IPS DF 6.9 (cell line): ENCODE measurements at regions not wholly inside any gene's neighbourhood (a gene's known extent, or its start where the extent isn't known, plus 50 kb on each side); places are given as distances from the start of the nearest gene placed in this dataset.
A peak's percentile ranks its signal among the peaks of the same experiment; 100 is the strongest.

Source experiments
- DNase-seq: peaks from one replicate; pipeline ENCODE4 v3.0.0-alpha.2; 2013; ENCODE audit warnings: low read depth, low spot score
- H3K27ac ChIP-seq: one replicate; pipeline ENCODE4 v1.5.1; 2013; ENCODE audit warnings: low read length, control low read depth
- H3K27me3 ChIP-seq: 2 replicates; pipeline ENCODE4 v1.6.1; 2013; ENCODE audit warnings: mild to moderate bottlenecking, low read length; ENCODE audit not compliant: control insufficient read depth, insufficient read depth
- H3K36me3 ChIP-seq: 2 replicates; pipeline ENCODE4 v1.6.1; 2013; ENCODE audit warnings: low read length; ENCODE audit not compliant: control insufficient read depth, insufficient read depth
- H3K4me1 ChIP-seq: 2 replicates; pipeline ENCODE4 v1.6.1; 2013; ENCODE audit warnings: low read length; ENCODE audit not compliant: control insufficient read depth, insufficient read depth
- H3K4me3 ChIP-seq: 2 replicates; pipeline ENCODE4 v1.5.1; 2013; ENCODE audit warnings: mild to moderate bottlenecking, low read length
- H3K9me3 ChIP-seq: 2 replicates; pipeline ENCODE4 v1.6.1; 2013; ENCODE audit warnings: low read length, inconsistent platforms; ENCODE audit not compliant: control insufficient read depth, insufficient read depth
- WGBS: extraction: QIAGEN DNeasy Blood & Tissue Kit; methylation state at CpG from one replicate; pipeline ENCODE4 v1.1.7; 2013; ENCODE audit warnings: mixed read lengths, missing lambda C conversion rate; ENCODE audit not compliant: insufficient read length, insufficient coverage; 5-methylcytosine and 5-hydroxymethylcytosine counted together

DNA sequence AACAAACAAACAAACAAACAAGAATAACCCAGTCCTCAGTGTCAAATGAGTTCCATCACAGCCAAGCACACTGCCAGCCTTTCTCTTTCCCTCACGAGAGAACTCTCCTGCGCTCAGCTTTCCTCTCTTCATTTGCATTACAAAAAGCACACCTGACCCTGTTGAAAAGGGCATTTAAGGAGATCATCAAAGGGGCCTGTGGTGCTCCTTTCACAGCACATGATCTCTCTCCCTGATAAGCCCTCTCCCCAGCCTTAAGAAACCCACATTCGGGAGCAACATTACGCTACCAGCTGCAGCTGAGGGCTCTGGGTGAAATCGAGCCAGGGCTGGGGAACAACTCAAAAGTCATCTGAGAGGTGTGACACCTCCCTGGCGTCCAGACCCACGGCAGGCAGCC, 165.6 kb upstream of the TMCC3 start:
- H3K4me3 ChIP-seq: no peak overlapping the region
- H3K36me3 ChIP-seq: no peaks in the 10 kb centered on the region
- H3K27ac ChIP-seq: no peak overlapping the region
- no peaks in the 10 kb centered on the region for H3K9me3 ChIP-seq
- 0 out of 2 replicates have a peak, but pooled peaks cover 1% of the 10 kb centered on the region for H3K4me1 ChIP-seq
- no CpG with 5 or more reads among the region's 7 CpGs for WGBS
- DNase-seq: peak; percentile 82
- no peaks in the 10 kb centered on the region for H3K27me3 ChIP-seq

DNA sequence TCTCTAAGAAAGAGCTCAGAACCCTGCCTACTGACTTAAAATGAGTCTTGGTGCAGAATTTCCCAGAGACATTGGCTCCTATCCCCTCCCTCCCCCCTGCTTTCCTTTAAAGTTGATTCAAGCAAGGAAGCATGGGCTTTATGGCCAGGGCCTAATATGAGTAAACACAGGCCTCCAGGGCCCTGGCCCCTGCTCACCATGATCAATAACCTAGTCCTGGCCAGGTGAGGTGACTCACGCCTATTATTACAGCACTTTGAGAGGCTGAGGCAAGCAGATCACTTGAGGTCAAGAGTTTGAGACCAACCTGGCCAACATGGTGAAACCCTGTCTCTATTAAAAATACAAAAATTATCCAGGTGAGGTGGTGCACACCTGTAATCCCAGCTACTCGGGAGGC, 165.1 kb upstream of the TMCC3 start:
- Histone ChIP-seq H3K4me3 (no peak overlapping the region), H3K4me1 (0 out of 2 replicates have a peak, but pooled peaks cover 1% of the 10 kb centered on the region), H3K9me3 (no peaks in the 10 kb centered on the region), H3K27me3 (no peaks in the 10 kb centered on the region), H3K36me3 (no peaks in the 10 kb centered on the region), H3K27ac (no peak overlapping the region)
- WGBS: no CpG with 5 or more reads among the region's 2 CpGs
- no peak for DNase-seq

DNA sequence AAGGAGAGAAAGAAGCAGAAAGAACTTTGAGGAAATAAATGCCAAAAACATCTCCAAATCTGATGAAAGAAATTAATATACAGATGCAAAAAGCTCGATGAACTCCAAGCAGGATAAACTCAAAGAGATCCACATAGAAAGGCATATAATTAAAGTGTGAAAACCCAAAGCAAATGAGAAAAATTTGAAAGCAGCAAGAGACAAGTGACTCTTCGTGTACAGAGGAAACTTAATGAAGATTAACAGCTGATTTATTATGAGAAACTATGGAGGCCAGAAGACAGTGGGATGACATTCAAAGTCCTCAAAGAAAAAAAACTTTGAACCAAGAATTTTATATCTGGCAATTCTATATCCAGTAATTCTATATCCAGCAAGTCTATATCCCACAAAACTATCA, 163.0 kb upstream of the TMCC3 start:
- H3K36me3 ChIP-seq: no peaks in the 10 kb centered on the region
- no peak for DNase-seq
- 0 out of 2 replicates have a peak, but pooled peaks cover 1% of the 10 kb centered on the region for H3K4me1 ChIP-seq
- H3K27ac ChIP-seq: no peak overlapping the region
- WGBS: no CpG with 5 or more reads among the region's 2 CpGs
- H3K4me3 ChIP-seq: no peak overlapping the region
- no peaks in the 10 kb centered on the region for H3K9me3 ChIP-seq
- no peaks in the 10 kb centered on the region for H3K27me3 ChIP-seq

DNA sequence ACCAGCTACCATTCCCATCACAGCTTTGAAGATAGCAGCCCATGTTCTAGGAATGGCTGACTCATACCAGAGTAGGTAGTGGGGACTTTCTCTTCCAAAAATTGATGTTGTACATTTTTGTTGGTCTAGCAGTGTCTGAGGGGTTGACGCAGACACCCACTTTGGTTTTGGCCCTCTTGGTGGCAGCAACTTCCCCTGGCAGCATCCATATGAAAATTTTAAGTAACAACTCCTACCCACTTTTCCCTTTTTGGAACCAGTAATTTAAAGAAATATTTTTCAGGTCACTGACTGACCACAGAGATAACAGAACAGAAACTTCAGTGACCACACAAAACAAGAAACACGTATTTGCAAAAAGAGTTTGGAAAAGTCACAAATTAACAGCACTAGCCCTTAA, 162.0 kb upstream of the TMCC3 start:
- H3K9me3 ChIP-seq: no peaks in the 10 kb centered on the region
- no peak for DNase-seq
- H3K27ac ChIP-seq: no peak overlapping the region
- H3K36me3 ChIP-seq: no peaks in the 10 kb centered on the region
- H3K27me3 ChIP-seq: no peaks in the 10 kb centered on the region
- H3K4me3 ChIP-seq: no peak overlapping the region
- WGBS: no CpG with 5 or more reads among the region's 2 CpGs
- H3K4me1 ChIP-seq: 0 out of 2 replicates have a peak, but pooled peaks cover 1% of the 10 kb centered on the region

DNA sequence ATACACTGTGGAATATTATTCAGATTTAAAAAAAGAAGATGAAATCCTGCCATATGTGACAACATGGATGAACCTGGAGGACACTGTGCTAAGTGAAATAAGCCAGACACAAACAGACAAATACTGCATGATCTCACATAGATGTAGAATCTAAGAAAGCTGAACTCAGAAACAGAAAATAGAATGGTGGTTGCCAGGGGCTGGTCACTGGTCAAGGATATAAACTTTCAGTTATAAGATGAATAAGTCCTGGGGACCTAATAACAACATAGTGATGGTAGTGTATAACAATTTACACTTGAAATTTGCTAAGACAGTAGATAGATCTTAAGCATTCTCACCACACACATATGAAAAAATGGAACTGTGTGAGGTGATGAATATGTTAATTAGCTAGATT, 161.3 kb upstream of the TMCC3 start:
- no peak overlapping the region for H3K4me3 ChIP-seq
- H3K36me3 ChIP-seq: no peaks in the 10 kb centered on the region

DNA sequence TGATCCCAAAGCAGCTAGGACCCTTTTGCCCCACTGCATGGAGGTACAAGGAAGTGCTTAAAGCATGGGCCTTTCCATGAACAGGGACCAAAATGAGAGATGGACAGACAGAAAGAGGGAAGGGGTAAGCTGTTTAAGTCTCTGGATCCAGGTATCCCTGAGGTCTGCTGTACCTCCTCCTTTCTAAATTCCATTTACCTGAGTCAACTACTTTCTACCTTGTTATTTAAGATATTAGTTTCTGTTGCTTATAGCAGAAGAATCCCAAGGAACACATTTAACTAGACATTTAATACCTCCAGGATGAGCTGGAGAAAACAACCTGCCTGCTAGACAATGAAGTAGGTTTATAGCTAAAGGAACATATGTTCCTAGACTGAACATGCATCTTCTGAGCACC, 157.6 kb upstream of the TMCC3 start:
- no peaks in the 10 kb centered on the region; the same call in 1 of the 2 replicates for H3K4me1 ChIP-seq
- H3K36me3 ChIP-seq: no peaks in the 10 kb centered on the region
- no peaks in the 10 kb centered on the region for H3K27me3 ChIP-seq
- no peak for DNase-seq
- H3K9me3 ChIP-seq: no peaks in the 10 kb centered on the region
- no peak overlapping the region for H3K4me3 ChIP-seq
- no peak overlapping the region for H3K27ac ChIP-seq

More for the DNA sequence above, 161.3 kb upstream of the TMCC3 start:
- Histone ChIP-seq H3K4me1 (0 out of 2 replicates have a peak, but pooled peaks cover 1% of the 10 kb centered on the region), H3K27ac (no peak overlapping the region), H3K9me3 (no peaks in the 10 kb centered on the region), H3K27me3 (no peaks in the 10 kb centered on the region)
- DNase-seq: no peak

DNA sequence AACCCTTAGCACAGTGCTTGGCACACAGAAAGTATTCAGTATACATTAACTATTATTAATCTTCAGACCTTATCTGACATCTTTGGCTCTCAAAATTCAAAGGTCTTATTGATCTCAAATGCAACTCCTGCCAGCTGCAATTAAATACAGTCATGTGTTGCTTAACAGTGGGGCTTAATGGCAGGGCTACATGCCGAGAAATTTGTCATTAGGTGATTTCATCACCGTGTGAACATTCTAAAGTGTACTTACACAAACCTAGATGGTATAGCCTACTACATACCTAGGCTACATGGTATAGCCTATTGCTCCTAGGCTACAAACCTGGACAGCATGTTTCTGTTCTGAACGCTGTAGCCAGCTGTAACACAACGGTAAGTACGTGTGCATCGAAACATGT, 156.3 kb upstream of the TMCC3 start:
- Histone ChIP-seq H3K9me3 (no peaks in the 10 kb centered on the region), H3K4me3 (no peak overlapping the region), H3K36me3 (no peaks in the 10 kb centered on the region), H3K4me1 (no peaks in the 10 kb centered on the region; the same call in 1 of the 2 replicates), H3K27ac (no peak overlapping the region), H3K27me3 (no peaks in the 10 kb centered on the region)
- no peak for DNase-seq
- no CpG with 5 or more reads among the region's 6 CpGs for WGBS

DNA sequence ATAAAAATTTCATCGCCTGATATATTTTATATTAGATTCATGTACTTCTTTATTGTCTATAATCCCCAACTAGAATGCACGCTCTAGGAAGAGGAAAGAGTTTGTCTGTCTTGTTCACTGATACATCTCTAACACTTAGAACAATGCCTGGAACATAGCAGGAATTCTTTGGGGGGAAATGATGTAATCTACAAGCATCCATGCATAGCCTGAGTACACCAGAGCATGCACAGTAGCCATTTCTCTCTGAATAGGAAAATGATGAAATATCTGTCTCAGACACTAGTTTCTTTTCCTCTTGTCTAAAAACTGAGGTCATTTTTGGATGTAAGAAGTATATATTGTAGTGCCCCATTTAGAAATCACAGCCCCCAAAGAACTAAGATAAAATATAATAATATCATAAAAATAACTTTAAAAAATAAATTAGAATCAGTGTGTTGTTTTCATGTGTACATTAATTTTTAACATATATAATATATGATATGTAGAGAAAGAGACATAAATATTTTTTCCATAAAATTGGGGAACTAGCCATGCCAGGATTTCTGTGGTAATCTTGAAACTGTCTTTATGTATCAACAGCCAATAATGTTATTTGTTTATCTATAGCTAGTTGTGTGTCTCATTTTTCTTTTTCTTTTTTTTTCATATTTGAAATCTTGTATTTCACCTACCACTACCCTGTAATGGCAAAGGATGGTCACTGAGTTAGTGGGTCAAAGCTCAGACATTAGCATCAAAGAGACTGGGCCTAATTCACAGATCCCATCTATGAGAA, 155.6 kb upstream of the TMCC3 start:
- H3K4me1 ChIP-seq: no peaks in the 10 kb centered on the region; the same call in 1 of the 2 replicates
- H3K4me3 ChIP-seq: no peak overlapping the region
- H3K27me3 ChIP-seq: no peaks in the 10 kb centered on the region
- WGBS: 100% methylated on average over 1 of the region's 2 CpGs
- H3K36me3 ChIP-seq: no peaks in the 10 kb centered on the region
- no peaks in the 10 kb centered on the region for H3K9me3 ChIP-seq
- DNase-seq: no peak
- no peak overlapping the region for H3K27ac ChIP-seq

DNA sequence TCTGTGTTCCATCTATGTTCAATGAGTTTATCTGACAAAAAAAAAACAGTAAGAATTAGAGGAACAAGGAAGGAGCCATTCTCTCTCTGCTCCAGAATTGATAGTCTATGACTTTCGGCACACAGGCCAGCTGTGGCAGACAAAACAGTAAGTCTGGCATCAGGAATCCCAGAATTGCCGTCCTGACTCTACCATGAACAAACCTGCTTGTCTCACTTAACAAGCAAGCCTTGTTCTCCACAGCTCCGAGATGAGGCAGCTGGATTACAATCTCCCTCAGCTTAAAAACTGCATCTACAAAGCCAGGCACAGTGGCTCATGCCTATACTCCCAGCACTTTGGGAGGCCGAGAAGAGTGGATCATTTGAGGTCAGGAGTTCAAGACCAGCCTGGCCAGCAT, 153.6 kb upstream of the TMCC3 start:
- Histone ChIP-seq H3K36me3 (no peaks in the 10 kb centered on the region), H3K4me3 (no peak overlapping the region), H3K4me1 (no peaks in the 10 kb centered on the region; the same call in 1 of the 2 replicates), H3K9me3 (no peaks in the 10 kb centered on the region), H3K27me3 (no peaks in the 10 kb centered on the region), H3K27ac (no peak overlapping the region)
- DNase-seq: no peak
- no CpG with 5 or more reads among the region's 4 CpGs for WGBS

DNA sequence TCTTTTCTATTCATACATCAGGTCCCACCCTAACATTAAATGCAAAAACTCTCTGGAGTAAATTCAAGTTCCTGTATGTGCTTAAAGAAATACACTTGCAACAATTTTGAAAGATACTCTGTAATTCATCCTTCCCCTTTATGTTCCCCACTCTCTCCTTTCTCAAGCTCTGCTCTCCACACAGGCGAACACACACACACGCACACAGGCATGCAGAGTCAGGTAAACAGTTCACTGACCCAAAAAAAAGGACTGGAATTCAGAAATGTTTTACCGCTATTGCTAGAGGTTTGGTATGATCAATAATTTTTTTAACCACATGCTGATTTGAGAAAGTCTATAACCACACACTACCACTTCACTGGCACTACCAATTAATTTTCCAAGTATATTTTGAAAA, 152.4 kb upstream of the TMCC3 start:
- Histone ChIP-seq H3K9me3 (no peaks in the 10 kb centered on the region), H3K27ac (no peak overlapping the region), H3K4me3 (no peak overlapping the region), H3K4me1 (no peaks in the 10 kb centered on the region; the same call in 1 of the 2 replicates), H3K27me3 (no peaks in the 10 kb centered on the region), H3K36me3 (no peaks in the 10 kb centered on the region)
- no peak for DNase-seq
- no CpG with 5 or more reads among the region's 3 CpGs for WGBS

DNA sequence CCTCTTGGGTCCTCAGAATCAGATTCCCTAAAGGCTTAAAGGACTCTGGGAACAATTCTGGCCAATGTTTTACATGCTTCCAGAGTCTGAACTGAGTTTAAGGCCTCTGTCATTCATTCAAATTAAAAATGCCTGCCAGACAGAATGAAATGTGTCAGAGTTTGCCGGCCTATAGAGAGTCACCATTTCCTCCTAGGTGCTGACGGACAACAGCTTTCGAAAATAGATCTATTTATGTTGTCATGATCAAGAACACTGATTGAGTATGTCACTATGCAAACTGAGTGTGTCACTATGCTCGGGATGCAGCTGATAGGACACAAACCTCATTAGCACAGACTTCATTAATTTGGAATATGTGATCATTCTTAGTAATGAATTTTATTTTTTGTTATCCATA, 151.4 kb upstream of the TMCC3 start:
- no peak for DNase-seq
- no CpG with 5 or more reads among the region's 4 CpGs for WGBS
- no peaks in the 10 kb centered on the region for H3K9me3 ChIP-seq
- H3K27me3 ChIP-seq: no peaks in the 10 kb centered on the region
- H3K4me3 ChIP-seq: no peak overlapping the region
- no peak overlapping the region for H3K27ac ChIP-seq
- H3K4me1 ChIP-seq: no peaks in the 10 kb centered on the region; the same call in 1 of the 2 replicates
- no peaks in the 10 kb centered on the region for H3K36me3 ChIP-seq
